HG02610 (cell line): ENCODE measurements at regions not wholly inside any gene's neighbourhood (a gene's known extent, or its start where the extent isn't known, plus 50 kb on each side); places are given as distances from the start of the nearest gene placed in this dataset.

Source experiments
- ATAC-seq: cut with Tn5 transposase; IDR thresholded peaks from one replicate; pipeline ENCODE4 v1.9.1; 2021; ENCODE audit warnings: mild to moderate bottlenecking, moderate library complexity; ENCODE audit not compliant: unreplicated experiment

DNA sequence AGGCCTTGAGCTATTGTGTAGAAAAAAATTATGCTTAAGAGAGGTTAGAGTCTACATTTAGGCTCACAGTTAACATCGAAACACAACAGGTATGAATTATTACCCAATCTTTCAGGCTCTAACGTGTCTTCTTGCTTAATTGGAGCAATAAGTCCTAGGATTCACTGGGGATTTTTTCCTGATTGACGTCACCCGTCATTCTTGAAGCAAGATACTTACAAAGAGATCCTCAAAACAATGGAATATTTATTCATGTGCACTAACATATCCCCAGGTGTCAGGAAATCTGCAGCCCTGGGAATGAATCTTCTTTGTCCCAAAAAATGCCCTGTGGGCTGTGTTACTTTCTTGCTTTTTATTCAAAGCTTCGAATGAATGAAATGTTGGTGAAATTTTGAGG lies 413.5 kb downstream of the NFIB start:
- ATAC-seq = no peak

DNA sequence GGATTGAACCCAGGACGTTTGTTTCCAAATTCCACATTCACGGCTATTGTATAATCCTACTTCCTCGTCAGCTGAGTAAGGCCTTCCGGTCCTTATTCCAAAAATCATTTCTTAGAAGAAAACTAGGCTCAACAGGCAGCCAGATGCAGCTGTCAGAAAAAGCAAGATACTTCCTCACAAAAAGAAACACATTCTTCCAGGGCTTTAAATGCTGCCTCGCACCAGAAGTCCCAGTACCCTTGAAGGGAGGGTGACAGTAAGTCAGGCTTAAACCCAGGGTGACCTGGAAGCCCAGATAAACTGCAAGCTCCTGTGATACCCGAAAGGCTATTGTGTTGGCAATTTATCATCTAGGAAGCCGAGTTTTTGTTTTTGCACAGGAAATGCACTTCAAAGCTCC lies 414.0 kb downstream of the NFIB start:
- no peak for ATAC-seq

DNA sequence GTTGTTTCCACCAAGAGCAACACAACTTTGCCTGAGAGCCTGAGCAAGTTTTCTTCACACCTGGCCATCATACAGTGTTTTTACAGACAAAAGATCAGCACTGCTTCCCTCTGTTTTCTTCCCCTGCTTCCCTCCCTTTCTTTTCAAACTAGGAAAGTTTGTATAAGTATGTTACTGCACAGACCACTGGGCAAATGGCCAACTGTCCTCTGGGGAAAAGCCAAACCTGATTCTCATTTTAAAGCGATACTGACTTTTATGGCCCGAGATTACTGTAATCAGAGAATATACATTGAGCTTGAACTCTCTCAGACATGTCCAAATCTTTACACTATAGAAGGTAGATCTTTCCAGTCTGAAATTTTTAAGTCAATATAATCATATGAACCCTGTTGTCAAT lies 415.0 kb downstream of the NFIB start:
- ATAC-seq = no peak

DNA sequence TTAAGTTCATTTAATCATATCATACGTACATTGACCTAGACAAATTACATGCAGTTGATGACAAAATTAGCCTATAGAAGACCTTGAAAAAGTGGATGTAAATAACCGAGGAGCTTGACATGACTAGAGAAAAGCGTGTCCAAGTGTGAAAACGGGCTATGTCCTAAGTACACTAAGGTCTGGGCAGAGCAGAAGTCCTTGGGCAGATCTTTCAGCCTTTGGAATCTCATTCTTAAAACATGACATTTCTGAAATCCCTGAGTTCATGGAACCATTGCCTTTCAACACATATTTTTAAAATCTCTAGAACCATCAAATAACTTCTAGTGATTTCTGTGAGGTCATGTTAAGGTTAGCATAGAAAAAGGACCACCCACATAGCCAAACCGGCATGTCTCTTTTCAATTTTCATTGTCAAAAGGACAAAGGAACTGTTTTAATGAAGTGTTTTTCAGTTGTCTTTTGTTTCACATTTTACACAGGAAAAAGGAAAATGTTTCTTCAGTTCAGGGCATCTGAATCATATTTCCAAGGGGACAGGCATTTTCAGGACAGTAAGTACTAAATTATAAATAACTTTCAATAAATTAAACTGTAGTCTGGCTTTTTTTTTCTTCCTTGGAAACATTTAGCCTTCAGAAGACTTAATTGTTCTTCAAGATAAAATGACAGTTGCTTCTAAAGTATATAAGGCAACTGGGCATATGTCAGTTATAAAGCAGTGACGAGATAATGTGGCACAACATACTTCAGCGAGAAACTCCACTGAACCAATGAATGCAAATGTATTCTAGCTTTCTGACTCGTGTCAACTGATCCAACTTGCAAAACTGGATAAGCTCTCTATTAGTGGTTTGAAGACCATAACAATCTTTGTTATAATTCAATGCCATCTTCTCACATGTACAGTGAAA lies 416.8 kb downstream of the NFIB start:
- ATAC-seq = no peak

DNA sequence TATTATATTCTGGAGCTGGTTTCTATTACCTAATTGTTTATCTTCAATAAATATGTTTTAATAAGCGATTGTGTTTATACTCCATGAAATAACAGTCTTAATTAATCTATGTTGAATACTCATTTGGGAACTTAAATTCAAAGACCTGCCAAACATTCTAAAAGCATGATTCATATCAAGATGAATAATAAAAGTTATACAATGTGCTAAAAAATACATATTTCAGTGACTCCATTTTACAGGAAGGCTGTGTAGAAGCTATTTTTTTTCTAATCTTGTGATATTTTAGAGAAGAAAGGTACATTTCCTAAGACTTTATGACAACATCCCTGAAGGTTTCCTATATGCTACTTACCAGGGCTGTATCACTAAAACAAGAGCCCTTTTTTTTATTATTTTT lies 417.9 kb downstream of the NFIB start:
- no peak for ATAC-seq

DNA sequence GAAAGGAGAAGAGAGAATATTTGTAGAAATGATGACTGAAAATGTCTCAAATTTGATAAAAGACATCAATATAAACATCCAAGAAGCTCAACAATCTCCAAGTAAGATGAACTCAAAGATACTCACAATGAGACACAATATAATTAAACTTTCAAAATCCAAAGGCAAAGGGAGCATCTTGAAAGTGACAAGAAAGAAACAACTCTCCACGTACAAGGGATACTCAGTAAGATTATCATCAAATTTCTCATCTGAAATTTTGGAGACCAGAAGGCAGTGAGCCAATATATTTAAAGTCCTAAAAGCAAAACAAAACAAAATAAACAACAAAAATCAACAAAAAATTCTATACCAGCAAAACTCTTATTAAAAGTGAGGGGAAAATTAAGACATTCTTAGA lies 428.7 kb downstream of the NFIB start:
- no peak for ATAC-seq

DNA sequence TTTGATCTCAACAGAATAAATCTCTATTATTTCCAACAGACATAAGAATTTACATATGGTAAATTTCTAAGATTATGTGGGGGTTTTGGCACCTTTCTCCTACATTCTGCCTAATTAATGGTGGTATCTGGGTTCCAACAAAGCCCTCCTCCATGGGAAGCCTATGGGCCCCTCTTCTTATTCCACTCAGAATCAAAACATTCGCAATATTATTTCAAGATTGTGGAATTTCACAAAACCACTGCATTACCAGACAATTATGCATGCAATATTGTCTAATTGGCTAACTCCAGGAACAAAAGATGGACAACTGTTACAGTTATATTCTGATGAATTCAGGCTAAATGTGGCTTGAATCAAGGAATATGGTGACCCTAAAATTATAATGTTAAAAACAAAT lies 434.0 kb downstream of the NFIB start:
- no peak for ATAC-seq

DNA sequence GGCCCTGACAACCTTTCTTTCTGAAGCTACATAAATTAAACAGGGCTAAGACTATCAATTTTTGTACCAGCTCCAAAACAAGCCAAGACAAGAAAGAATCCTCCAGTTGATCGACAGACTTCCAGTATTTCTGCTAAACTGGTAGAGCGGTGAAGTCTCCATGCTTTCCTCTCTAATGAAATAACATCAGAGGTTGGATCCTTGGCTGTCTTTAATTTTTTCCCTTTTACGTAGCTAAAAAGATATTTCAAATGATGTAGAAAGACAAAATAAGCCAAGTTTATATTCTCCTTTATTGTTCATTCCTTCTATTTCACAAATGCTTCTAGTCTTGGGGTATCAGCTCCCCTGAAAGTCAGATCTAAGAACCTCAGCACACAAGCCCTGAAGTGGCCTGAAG lies 434.9 kb downstream of the NFIB start:
- no peak for ATAC-seq

DNA sequence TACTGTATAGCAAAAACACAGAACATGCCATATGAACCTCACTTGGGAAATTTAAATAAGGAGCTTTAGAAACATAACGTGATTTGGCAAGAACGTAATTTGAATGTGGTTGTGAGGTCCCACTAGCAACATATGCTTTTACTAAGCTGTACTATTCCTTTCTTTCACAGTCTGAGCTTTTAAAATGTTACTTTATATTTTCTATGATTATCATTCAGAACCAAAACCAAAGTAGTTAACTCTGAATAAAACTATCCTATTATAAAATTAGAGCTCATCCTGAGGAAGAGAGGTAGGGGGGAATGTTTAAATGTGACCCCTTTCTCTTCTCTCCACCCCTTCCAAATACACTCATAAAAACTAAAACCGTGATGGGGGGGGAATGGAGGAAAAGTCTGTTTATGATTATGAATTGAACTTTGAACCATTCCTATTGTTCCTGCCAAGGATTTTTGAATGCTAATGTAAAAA lies 435.7 kb downstream of the NFIB start:
- no peak for ATAC-seq

DNA sequence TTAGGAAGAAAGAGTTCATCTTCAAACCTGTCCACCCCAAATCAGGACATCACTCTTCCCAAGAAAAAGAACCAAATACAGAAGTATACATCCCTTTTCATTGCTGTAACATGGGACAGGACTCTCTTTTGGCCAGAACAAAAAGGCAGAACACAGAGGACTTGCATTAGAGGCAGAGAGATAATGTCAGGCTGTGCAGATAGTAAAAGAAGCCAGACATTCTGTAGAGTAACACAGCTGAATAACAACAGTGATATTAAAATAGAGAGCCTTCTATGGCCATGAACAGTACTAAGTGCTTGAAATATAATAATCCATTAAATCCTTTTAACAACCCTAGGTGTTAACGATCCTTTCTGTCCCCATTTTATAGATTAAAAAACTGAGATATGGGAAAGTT lies 437.2 kb downstream of the NFIB start:
- ATAC-seq = no peak

DNA sequence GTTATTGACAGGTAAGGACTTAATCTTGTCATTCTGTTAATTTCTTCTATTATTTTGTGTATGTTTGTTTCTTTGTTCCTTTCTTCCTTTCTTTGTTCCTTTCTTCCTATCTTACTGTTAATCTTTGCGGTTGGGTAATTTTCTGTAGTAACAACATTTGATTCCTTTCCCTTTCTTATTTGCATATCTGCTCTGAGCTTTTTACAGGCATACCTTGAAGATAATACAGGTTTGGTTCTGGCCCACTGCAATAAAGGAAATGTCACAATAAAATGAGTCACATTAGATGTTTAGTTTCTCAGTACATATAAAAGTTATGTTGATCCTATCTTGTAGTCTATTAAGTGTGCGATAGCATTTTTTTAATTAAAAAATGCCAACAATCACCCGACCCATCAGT lies 440.7 kb downstream of the NFIB start:
- ATAC-seq = no peak

DNA sequence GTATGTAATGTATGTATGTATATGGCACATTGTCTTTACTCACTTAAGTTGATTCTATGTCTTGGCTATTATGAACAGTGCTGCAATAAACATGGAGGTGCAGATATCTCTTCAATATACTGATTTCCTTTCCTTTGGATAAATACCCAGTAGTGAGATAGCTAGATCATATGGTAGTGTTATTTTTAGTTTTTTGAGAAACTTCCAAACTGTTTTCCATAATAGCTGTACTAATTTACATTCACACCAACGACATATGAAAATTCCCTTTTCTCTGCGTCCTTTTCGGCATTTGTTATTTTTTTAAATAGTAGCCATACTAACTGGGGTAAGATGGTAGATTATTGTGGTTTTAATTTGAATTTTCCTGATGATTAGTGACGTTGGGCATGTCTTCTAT lies 445.6 kb downstream of the NFIB start:
- ATAC-seq = no peak

DNA sequence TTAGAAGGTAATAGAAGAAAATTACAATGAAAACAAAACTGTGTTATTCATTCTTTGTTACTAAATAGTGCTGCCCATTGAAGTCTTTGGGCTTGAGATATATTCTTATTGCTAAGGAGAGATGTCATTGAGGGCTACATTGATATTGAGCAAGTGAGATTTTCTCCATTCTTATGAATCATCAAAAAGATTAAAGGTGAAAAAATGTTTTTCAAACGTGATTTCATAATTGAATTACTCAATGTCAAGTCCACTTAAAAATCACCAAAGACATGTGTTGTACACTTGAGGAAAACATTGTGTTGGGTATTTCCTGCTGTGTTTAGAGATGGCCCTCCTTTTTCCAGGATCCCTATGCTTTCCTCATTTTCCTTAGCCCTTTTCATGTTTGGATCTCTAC lies 448.1 kb downstream of the NFIB start:
- ATAC-seq = no peak

DNA sequence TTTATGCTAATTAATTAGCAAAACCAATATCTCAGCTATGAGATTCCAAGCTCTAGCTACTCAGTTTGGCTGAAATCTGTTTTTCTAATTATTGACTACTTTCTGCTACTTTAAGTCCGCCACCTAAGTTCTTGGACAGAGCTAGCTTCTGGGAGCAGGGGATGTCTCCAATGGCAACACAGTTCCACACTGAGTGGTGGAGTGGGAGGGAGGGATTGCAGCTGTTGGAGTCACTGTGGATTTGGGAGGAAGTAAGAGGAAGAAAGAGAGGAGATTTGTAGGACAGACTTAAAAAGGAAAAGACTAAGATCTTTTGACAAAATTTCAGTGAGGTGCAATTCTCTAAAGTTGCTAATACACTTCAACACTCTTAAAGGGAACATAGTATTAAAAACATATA lies 450.8 kb downstream of the NFIB start:
- ATAC-seq = no peak

DNA sequence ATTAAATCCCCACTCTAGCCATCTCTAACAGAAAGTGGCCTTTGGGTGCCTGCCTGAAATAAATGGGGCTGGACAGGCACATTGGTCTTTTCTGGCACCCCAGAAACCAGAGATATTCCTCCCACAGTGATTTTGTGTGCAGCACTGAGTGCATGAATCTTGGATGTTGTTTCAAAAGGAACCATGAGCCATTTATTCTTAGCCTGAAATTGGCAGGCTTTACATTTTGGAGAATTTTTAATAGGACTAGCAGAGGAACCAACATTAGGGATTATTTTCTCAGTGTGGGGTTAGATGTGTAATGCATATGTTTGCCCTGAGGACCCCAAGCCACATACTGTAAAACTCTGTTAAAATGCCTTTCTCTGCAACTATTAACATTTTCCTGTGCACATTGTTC lies 451.3 kb downstream of the NFIB start:
- ATAC-seq = no peak

DNA sequence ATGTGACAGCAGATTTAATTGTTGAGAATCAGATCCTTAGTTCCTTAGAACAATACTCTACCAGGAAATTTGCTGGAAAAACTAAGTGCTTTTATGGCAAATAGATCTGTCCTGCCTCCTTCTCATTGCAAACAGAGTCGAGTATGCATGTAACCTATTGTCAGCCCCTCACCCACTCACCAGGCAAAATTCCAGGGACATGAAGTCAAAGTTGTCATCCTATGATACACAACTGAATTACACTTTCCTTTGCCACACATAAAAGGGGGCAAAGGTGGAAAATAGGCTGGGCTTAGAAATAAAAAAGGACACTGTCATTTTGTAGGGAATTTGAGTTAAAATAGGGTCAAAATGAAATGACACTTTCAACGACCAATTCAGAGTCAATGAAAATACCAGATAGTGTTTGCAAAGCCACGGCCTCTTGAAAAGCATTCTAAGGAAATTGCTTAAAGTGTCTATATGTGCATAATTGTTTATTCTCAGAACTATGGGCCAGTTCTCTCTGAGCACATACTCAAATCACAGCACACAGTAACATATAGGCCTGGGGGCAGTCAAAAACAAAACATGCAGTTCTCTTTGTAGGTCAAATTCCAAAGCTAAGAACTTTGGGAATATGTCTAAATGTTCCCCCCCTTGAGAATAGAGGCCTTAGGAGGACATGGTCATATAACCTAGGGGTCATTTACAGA lies 452.8 kb downstream of the NFIB start:
- no peak for ATAC-seq

DNA sequence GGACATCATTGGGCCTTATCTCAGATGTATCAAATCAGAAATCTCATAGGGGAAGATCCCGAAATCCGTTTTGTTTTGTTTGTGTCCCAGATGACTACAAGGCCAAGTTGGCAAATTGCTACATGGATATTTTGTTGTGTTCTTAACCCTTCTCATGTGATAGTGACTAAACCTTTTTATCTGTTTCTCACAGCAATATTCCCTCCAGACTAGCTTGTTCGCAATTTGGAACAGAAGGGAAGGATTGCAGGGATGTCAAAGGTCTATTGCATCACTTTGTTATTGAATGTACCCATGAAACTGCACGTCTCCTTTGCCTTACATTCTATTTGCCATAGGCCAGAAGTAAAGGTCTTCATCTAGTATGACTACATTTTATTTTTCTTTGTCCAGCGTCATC lies 453.9 kb downstream of the NFIB start:
- ATAC-seq = no peak

DNA sequence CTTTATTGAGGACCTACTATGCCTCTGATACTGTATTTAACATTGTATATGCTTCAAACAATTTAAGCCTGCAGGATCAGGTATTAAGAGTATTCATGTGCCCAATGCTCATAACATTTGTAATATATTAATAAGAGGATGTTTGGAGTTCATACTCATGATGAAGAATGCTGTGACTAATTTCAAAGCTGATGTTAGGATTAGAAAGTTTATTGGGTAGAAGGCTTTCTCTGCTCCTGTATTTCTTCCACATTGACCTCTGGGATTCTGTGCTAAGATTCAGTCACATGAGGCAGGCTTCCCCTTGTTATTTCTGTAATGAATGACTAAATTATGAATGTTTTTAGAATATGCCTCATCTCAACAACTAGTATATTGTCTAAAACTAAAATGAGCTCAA lies 456.4 kb downstream of the NFIB start:
- ATAC-seq = no peak

DNA sequence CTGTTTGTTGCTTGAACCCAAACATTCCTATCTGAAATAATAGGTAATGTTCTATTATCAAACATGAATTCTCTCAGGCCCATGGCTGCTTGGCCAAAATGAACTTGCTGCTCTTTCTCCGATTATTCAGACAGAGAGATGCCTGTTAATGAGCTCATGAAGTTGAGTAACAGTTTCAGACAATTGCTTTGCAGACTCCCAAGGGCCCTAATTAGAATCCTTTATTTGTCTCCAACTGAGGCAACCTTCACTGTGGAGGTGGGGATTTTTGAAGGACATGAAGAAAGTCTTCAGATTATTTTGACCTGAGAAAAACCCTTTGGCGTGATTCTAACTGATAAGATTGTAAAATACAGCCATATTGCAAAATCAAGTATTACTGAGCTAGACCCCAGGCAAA lies 466.7 kb downstream of the NFIB start:
- no peak for ATAC-seq

DNA sequence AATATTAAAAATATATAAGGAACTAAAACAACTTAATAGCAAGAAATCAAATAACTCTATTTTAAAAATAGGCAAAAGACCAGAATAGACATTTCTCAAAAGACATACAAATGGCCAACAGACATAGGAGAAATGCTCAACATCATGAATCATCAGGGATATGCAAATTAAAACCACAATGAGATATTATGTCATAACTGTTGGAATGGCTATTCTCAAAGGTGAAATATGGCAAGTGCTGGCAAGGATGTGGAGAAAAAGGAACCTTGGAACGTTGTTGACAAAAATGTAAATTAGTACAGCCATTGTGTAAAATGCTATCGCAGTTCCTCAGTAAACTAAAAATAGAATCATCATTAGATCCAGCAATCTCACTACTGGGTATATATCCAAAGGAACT lies 468.5 kb downstream of the NFIB start:
- ATAC-seq = no peak

DNA sequence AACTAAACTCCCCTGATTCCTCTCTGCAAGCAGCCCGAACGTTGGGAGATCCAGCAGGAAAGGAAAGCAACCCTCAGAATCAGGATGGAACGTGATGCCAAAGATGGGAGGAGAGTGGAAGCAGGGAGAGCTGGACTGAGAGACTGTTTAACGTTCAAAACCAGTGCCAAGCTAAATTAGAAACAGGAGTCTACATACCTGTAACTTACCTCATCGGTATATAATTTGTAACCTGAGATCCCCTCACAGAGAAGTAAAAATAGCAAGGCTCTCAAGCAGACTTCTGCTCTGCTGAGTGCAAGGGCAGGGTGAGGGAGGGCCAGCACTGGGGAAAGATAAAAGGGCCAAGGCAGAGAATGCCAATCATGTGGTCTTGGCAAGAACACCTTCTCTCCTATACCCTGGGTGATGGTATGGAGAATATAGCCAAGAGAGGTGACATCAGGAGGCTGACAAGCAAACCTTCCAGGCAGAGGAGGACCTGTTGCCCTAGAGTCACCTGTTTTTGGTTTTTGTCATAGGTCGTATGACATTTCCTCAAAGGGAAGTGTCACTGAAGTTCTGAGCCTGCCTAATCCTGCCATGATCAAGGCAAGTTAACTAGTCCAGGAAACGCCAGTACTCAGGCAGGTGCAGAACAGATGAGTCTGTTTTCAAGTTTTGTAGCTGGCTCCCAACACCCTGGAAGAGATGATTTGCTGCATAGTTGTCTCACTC lies 472.0 kb downstream of the NFIB start:
- ATAC-seq = no peak

DNA sequence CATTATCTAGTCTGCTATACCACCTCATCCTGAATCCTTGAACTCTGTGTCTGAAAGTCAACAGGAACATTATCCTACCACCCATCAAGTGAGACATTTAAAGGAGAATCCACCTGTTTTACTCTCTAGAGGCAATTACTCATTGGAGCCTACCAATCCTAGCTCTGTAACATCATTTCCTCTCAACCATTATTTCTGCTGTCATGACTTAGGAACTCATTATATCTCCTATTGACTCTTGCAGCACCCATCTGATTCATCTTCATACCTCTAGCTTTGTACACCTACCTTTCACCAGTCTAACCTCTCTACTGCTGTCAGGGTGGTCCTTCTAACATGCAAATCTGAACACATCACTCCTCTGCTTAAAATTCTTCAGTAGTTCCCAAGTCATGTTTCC lies 481.5 kb downstream of the NFIB start:
- no peak for ATAC-seq
